ENCODE measurements at regions not wholly inside any gene's neighbourhood (a gene's known extent, or its start where the extent isn't known, plus 50 kb on each side); places are given as distances from the start of the nearest gene placed in this dataset.

- no peak overlapping the region for H3K4me3 ChIP-seq (ENCODE audit: low read depth, low read length)
- no peaks in the 10 kb centered on the region for H3K27me3 ChIP-seq (ENCODE audit: insufficient read depth, low read length)
- no peak overlapping the region for H4K12ac ChIP-seq (ENCODE audit: low read depth, low read length)
- no peak overlapping the region for H3K4me2 ChIP-seq (ENCODE audit: low read length)
- H3K79me1 ChIP-seq (ENCODE audit: low read length) = no peaks in the 10 kb centered on the region
- H3K4me1 ChIP-seq (ENCODE audit: control insufficient read depth in 1 of 2, insufficient read depth in 2 of 2, low read length in 2 of 2) = peaks cover 4 to 5% of the 10 kb centered on the region in 2 experiments
- H3K23ac ChIP-seq (ENCODE audit: low read length) = no peak overlapping the region
- no peak overlapping the region for H2AFZ ChIP-seq (ENCODE audit: insufficient read depth, low read length, poor library complexity)
- H4K8ac ChIP-seq (ENCODE audit: low read depth, low read length) = no peak overlapping the region
- H3K14ac ChIP-seq (ENCODE audit: low read length) = no peak overlapping the region
- H3K36me3 ChIP-seq (ENCODE audit: control insufficient read depth in 1 of 2, insufficient read depth in 2 of 2, low read length in 2 of 2) = no peaks in the 10 kb centered on the region
- H2BK120ac ChIP-seq (ENCODE audit: insufficient read depth, low read length, poor library complexity) = no peak overlapping the region
- no peak overlapping the region for H2AK5ac ChIP-seq (ENCODE audit: low read length)
- no peak overlapping the region for H2BK5ac ChIP-seq (ENCODE audit: low read depth, low read length, poor library complexity)
- H2BK12ac ChIP-seq (ENCODE audit: low read length) = no peak overlapping the region
- H3K27ac ChIP-seq (ENCODE audit: low read depth, low read length) = no peak overlapping the region
- no peaks in the 10 kb centered on the region for H3K9me3 ChIP-seq (ENCODE audit: insufficient read depth, low read depth, low read length)
- H3K4ac ChIP-seq (ENCODE audit: low read depth, low read length) = no peak overlapping the region
- WGBS (ENCODE audit: extremely low coverage, insufficient coverage, insufficient read length) = no CpG with 5 or more reads among the region's 9 CpGs
- no peak for DNase-seq
- H3K18ac ChIP-seq (ENCODE audit: low read length) = no peak overlapping the region
- no peaks in the 10 kb centered on the region for H3K79me2 ChIP-seq (ENCODE audit: control insufficient read depth, insufficient read depth, low read length, poor library complexity)
- no peak overlapping the region for H3K9ac ChIP-seq (ENCODE audit: low read length)
- no peak overlapping the region for H4K91ac ChIP-seq (ENCODE audit: low read depth, low read length)
Observed at GRCh38 chr9:90024823-90025222, 420.0 kb downstream of the GADD45G start.

GRCh38 chr9:90025816-90026215, 421.0 kb downstream of the GADD45G start:
- H3K27ac ChIP-seq (ENCODE audit: low read depth, low read length) = no peak overlapping the region

GRCh38 chr9:90027296-90027790, 422.5 kb downstream of the GADD45G start:
- Histone ChIP-seq H3K79me2 (ENCODE audit: control insufficient read depth, insufficient read depth, low read length, poor library complexity) (no peaks in the 10 kb centered on the region), H3K9me3 (ENCODE audit: insufficient read depth, low read depth, low read length) (no peaks in the 10 kb centered on the region), H3K9ac (ENCODE audit: low read length) (no peak overlapping the region), H3K4ac (ENCODE audit: low read depth, low read length) (no peak overlapping the region), H4K8ac (ENCODE audit: low read depth, low read length) (no peak overlapping the region), H2AK5ac (ENCODE audit: low read length) (no peak overlapping the region), H3K27me3 (ENCODE audit: insufficient read depth, low read length) (no peaks in the 10 kb centered on the region), H3K79me1 (ENCODE audit: low read length) (no peaks in the 10 kb centered on the region), H3K4me3 (ENCODE audit: low read depth, low read length) (no peak overlapping the region), H3K4me1 (ENCODE audit: control insufficient read depth in 1 of 2, insufficient read depth in 2 of 2, low read length in 2 of 2) (peaks cover 4 to 5% of the 10 kb centered on the region in 2 experiments), H4K91ac (ENCODE audit: low read depth, low read length) (no peak overlapping the region), H3K36me3 (ENCODE audit: control insufficient read depth in 1 of 2, insufficient read depth in 2 of 2, low read length in 2 of 2) (no peaks in the 10 kb centered on the region), H2AFZ (ENCODE audit: insufficient read depth, low read length, poor library complexity) (no peak overlapping the region), H2BK5ac (ENCODE audit: low read depth, low read length, poor library complexity) (no peak overlapping the region), H2BK120ac (ENCODE audit: insufficient read depth, low read length, poor library complexity) (no peak overlapping the region), H2BK12ac (ENCODE audit: low read length) (no peak overlapping the region), H3K14ac (ENCODE audit: low read length) (no peak overlapping the region), H4K12ac (ENCODE audit: low read depth, low read length) (no peak overlapping the region), H3K4me2 (ENCODE audit: low read length) (no peak overlapping the region), H3K23ac (ENCODE audit: low read length) (no peak overlapping the region), H3K27ac (ENCODE audit: low read depth, low read length) (no peak overlapping the region), H3K18ac (ENCODE audit: low read length) (no peak overlapping the region)
- peak; percentile 76 to 93 for DNase-seq
- WGBS (ENCODE audit: extremely low coverage, insufficient coverage, insufficient read length) = no CpG with 5 or more reads among the region's 1 CpG

More at GRCh38 chr9:90025816-90026215, 421.0 kb downstream of the GADD45G start:
- no peak overlapping the region for H2BK12ac ChIP-seq (ENCODE audit: low read length)
- H3K79me1 ChIP-seq (ENCODE audit: low read length) = no peaks in the 10 kb centered on the region
- no peak overlapping the region for H2BK120ac ChIP-seq (ENCODE audit: insufficient read depth, low read length, poor library complexity)
- H4K12ac ChIP-seq (ENCODE audit: low read depth, low read length) = no peak overlapping the region
- WGBS (ENCODE audit: extremely low coverage, insufficient coverage, insufficient read length) = no CpG with 5 or more reads among the region's 3 CpGs
- H3K18ac ChIP-seq (ENCODE audit: low read length) = no peak overlapping the region
- H3K9ac ChIP-seq (ENCODE audit: low read length) = no peak overlapping the region
- H3K36me3 ChIP-seq (ENCODE audit: control insufficient read depth in 1 of 2, insufficient read depth in 2 of 2, low read length in 2 of 2) = no peaks in the 10 kb centered on the region
- H3K4me1 ChIP-seq (ENCODE audit: control insufficient read depth in 1 of 2, insufficient read depth in 2 of 2, low read length in 2 of 2) = peaks cover 4 to 5% of the 10 kb centered on the region in 2 experiments
- no peak overlapping the region for H3K14ac ChIP-seq (ENCODE audit: low read length)
- DNase-seq = peak; percentile 90 to 93
- no peak overlapping the region for H4K8ac ChIP-seq (ENCODE audit: low read depth, low read length)
- no peaks in the 10 kb centered on the region for H3K9me3 ChIP-seq (ENCODE audit: insufficient read depth, low read depth, low read length)
- no peak overlapping the region for H3K4me2 ChIP-seq (ENCODE audit: low read length)
- no peak overlapping the region for H2BK5ac ChIP-seq (ENCODE audit: low read depth, low read length, poor library complexity)
- H3K23ac ChIP-seq (ENCODE audit: low read length) = no peak overlapping the region
- H2AFZ ChIP-seq (ENCODE audit: insufficient read depth, low read length, poor library complexity) = no peak overlapping the region
- no peaks in the 10 kb centered on the region for H3K27me3 ChIP-seq (ENCODE audit: insufficient read depth, low read length)
- H3K4me3 ChIP-seq (ENCODE audit: low read depth, low read length) = no peak overlapping the region
- H4K91ac ChIP-seq (ENCODE audit: low read depth, low read length) = no peak overlapping the region
- peak overlapping the region; percentile 68 for H2AK5ac ChIP-seq (ENCODE audit: low read length)
- H3K79me2 ChIP-seq (ENCODE audit: control insufficient read depth, insufficient read depth, low read length, poor library complexity) = no peaks in the 10 kb centered on the region
- no peak overlapping the region for H3K4ac ChIP-seq (ENCODE audit: low read depth, low read length)

GRCh38 chr9:90029386-90029785, 424.6 kb downstream of the GADD45G start:
- H3K4me2 ChIP-seq (ENCODE audit: low read length) = no peak overlapping the region
- no peaks in the 10 kb centered on the region for H3K9me3 ChIP-seq (ENCODE audit: insufficient read depth, low read depth, low read length)
- H2BK12ac ChIP-seq (ENCODE audit: low read length) = no peak overlapping the region
- no peak overlapping the region for H2BK120ac ChIP-seq (ENCODE audit: insufficient read depth, low read length, poor library complexity)
- H2AK5ac ChIP-seq (ENCODE audit: low read length) = no peak overlapping the region
- H3K4ac ChIP-seq (ENCODE audit: low read depth, low read length) = no peak overlapping the region
- no peak overlapping the region for H2BK5ac ChIP-seq (ENCODE audit: low read depth, low read length, poor library complexity)
- no peak overlapping the region for H3K14ac ChIP-seq (ENCODE audit: low read length)
- H3K9ac ChIP-seq (ENCODE audit: low read length) = no peak overlapping the region
- H3K23ac ChIP-seq (ENCODE audit: low read length) = no peak overlapping the region
- peaks cover 4 to 5% of the 10 kb centered on the region in 2 experiments for H3K4me1 ChIP-seq (ENCODE audit: control insufficient read depth in 1 of 2, insufficient read depth in 2 of 2, low read length in 2 of 2)
- no peak overlapping the region for H2AFZ ChIP-seq (ENCODE audit: insufficient read depth, low read length, poor library complexity)
- H3K79me2 ChIP-seq (ENCODE audit: control insufficient read depth, insufficient read depth, low read length, poor library complexity) = no peaks in the 10 kb centered on the region
- no CpG with 5 or more reads among the region's 1 CpG for WGBS (ENCODE audit: extremely low coverage, insufficient coverage, insufficient read length)
- no peaks in the 10 kb centered on the region for H3K27me3 ChIP-seq (ENCODE audit: insufficient read depth, low read length)
- no peak overlapping the region for H4K12ac ChIP-seq (ENCODE audit: low read depth, low read length)
- no peak overlapping the region for H3K27ac ChIP-seq (ENCODE audit: low read depth, low read length)
- H3K18ac ChIP-seq (ENCODE audit: low read length) = no peak overlapping the region
- H4K91ac ChIP-seq (ENCODE audit: low read depth, low read length) = no peak overlapping the region
- no peak overlapping the region for H3K4me3 ChIP-seq (ENCODE audit: low read depth, low read length)
- DNase-seq = no peak
- H4K8ac ChIP-seq (ENCODE audit: low read depth, low read length) = no peak overlapping the region
- no peaks in the 10 kb centered on the region for H3K79me1 ChIP-seq (ENCODE audit: low read length)
- H3K36me3 ChIP-seq (ENCODE audit: control insufficient read depth in 1 of 2, insufficient read depth in 2 of 2, low read length in 2 of 2) = no peaks in the 10 kb centered on the region
